ENCODE measurements at regions not wholly inside any gene's neighbourhood (a gene's known extent, or its start where the extent isn't known, plus 50 kb on each side); places are given as distances from the start of the nearest gene placed in this dataset.

- Histone ChIP-seq H3K27me3 (ENCODE audit: control insufficient read depth, insufficient read depth, low read length) (no peaks in the 10 kb centered on the region), H3K36me3 (ENCODE audit: control insufficient read depth, insufficient read depth, low read length) (no peaks in the 10 kb centered on the region), H3K4me1 (ENCODE audit: control insufficient read depth, insufficient read depth, low read length) (no peaks in the 10 kb centered on the region), H3K9ac (ENCODE audit: low read length) (no peak overlapping the region), H3K4me3 (ENCODE audit: low read depth, low read length) (no peak overlapping the region), H3K27ac (ENCODE audit: low read depth, low read length) (no peak overlapping the region), H3K9me3 (ENCODE audit: control insufficient read depth, insufficient read depth, low read depth, low read length) (no peaks in the 10 kb centered on the region)
These were observed 502.0 kb downstream of the QKI start for GRCh38 chr6:163916315-163917081.

DNA sequence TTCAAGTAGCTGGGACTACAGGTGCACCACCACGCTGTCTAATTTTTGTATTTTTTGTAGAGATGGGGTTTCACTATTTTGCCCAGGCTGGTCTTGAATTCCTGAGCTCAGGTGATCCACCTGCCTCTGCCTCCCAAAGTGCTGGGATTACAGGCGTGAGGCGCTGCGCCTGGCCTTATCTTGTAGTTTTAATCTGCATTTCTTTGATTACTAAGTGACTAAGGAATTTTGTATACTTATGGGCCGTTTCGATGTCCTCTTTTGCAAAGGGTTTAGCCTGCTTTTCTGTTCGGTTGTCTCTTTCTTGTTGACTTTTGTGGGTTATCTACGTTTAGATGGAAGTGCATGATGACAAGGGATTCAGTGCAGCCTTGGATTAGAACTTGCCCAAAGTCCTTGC lies 500.6 kb downstream of the QKI start:
- Histone ChIP-seq H3K36me3 (ENCODE audit: control insufficient read depth, insufficient read depth, low read length) (no peaks in the 10 kb centered on the region), H3K9ac (ENCODE audit: low read length) (no peak overlapping the region), H3K9me3 (ENCODE audit: control insufficient read depth, insufficient read depth, low read depth, low read length) (no peaks in the 10 kb centered on the region), H3K4me1 (ENCODE audit: control insufficient read depth, insufficient read depth, low read length) (no peaks in the 10 kb centered on the region), H3K27ac (ENCODE audit: low read depth, low read length) (no peak overlapping the region), H3K4me3 (ENCODE audit: low read depth, low read length) (no peak overlapping the region), H3K27me3 (ENCODE audit: control insufficient read depth, insufficient read depth, low read length) (no peaks in the 10 kb centered on the region)

DNA sequence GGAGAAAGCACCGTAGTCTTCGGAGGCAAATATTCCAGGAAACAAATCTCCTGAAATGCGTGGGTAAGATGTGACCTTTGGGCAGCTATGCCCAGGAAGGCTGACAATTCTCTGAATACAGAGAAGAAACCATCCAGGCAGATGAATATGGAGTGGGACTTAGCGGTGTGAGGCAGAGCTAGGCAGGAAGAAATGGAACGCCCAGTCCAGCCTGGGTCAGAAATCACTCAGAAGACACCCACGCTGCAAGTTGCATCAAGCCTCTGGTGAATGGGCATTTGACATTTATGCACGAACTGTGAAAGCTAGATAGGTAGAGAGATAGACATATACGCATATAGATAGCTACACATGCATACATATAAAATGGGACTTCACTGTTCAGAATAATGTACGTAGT lies 498.5 kb downstream of the QKI start:
- Histone ChIP-seq H3K27ac (ENCODE audit: low read depth, low read length) (no peak overlapping the region), H3K4me1 (ENCODE audit: control insufficient read depth, insufficient read depth, low read length) (no peaks in the 10 kb centered on the region), H3K36me3 (ENCODE audit: control insufficient read depth, insufficient read depth, low read length) (no peaks in the 10 kb centered on the region), H3K27me3 (ENCODE audit: control insufficient read depth, insufficient read depth, low read length) (no peaks in the 10 kb centered on the region), H3K9me3 (ENCODE audit: control insufficient read depth, insufficient read depth, low read depth, low read length) (no peaks in the 10 kb centered on the region), H3K4me3 (ENCODE audit: low read depth, low read length) (no peak overlapping the region), H3K9ac (ENCODE audit: low read length) (no peak overlapping the region)

DNA sequence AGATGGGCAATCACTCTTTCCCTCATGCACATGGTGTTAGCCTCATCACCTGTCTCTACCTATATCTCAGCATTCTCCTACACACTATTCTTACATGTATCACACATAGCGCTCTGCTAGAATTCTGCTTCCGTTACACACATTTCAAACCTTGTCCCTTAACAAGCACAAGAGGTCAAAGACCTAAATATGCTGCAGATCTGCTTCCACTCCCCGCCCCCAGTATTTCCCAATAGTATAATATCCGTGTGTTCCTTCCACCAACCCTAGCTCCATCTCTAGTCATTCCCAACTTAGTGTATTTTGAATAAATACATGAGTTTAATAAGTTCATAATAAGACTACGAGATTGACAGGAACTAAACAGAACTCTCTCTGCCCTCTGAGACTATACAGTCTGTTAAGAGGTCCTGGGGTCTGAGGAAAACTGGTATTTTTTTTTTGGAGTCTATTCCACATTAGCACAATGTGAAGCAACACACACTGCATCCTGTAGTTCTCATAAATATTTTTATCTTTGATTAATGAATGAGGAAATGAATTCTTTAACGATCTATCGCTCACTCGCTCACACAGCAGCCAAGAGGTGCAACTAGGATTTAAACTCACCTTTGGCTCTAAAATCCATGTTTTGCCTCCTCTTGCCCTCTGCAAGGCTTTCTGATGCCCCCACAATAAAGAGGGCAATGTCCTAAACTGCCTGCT lies 491.6 kb downstream of the QKI start:
- Histone ChIP-seq H3K9me3 (ENCODE audit: control insufficient read depth, insufficient read depth, low read depth, low read length) (no peaks in the 10 kb centered on the region), H3K36me3 (ENCODE audit: control insufficient read depth, insufficient read depth, low read length) (no peaks in the 10 kb centered on the region), H3K9ac (ENCODE audit: low read length) (no peak overlapping the region), H3K27me3 (ENCODE audit: control insufficient read depth, insufficient read depth, low read length) (no peaks in the 10 kb centered on the region), H3K4me3 (ENCODE audit: low read depth, low read length) (no peak overlapping the region), H3K4me1 (ENCODE audit: control insufficient read depth, insufficient read depth, low read length) (no peaks in the 10 kb centered on the region), H3K27ac (ENCODE audit: low read depth, low read length) (no peak overlapping the region)

DNA sequence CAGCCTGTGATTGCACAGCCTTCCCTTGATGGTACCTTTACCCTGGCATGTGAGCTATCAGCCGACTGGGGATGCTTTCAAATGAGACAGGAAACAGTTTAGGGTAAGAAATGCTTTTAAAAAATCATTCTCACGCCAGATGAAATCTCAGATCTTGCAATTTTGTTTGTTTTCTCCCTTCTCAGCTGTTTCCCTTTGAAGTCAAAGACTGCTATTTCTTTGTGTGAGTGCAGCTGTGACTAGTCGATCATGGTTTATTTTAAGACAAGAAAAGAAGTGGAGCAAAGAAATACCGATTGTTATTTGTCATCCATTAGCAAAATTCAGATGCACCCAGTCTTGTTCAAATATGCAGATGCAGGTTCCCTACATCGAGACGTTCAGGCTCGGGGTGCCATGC lies 489.7 kb downstream of the QKI start:
- no peak overlapping the region for H3K4me3 ChIP-seq (ENCODE audit: low read depth, low read length)
- H3K27me3 ChIP-seq (ENCODE audit: control insufficient read depth, insufficient read depth, low read length) = no peaks in the 10 kb centered on the region
- no peak overlapping the region for H3K27ac ChIP-seq (ENCODE audit: low read depth, low read length)
- H3K36me3 ChIP-seq (ENCODE audit: control insufficient read depth, insufficient read depth, low read length) = no peaks in the 10 kb centered on the region
- H3K9me3 ChIP-seq (ENCODE audit: control insufficient read depth, insufficient read depth, low read depth, low read length) = no peaks in the 10 kb centered on the region
- no peak overlapping the region for H3K9ac ChIP-seq (ENCODE audit: low read length)
- H3K4me1 ChIP-seq (ENCODE audit: control insufficient read depth, insufficient read depth, low read length) = peaks cover 4% of the 10 kb centered on the region; the same call in 1 of the 2 replicates

DNA sequence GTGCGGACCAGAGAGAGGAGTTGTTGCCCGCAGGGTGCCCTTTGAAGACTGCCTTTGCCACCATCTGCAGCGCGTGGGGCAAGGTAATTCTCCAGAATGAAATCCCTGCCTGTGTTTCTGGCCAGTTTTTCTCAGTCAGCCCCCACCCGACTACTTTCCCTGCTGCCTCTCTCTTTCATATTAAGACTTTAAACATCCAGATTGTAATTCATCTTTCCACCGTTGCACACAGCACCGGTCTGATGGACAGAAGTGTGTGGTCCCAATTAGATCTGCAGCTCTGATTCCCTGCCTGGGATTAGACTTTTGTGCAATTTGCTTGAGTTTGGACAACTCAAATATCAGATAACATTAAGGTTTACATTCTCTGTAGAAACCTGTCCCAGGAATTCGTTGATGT lies 489.0 kb downstream of the QKI start:
- Histone ChIP-seq H3K4me3 (ENCODE audit: low read depth, low read length) (no peak overlapping the region), H3K27ac (ENCODE audit: low read depth, low read length) (no peak overlapping the region), H3K27me3 (ENCODE audit: control insufficient read depth, insufficient read depth, low read length) (no peaks in the 10 kb centered on the region), H3K4me1 (ENCODE audit: control insufficient read depth, insufficient read depth, low read length) (peaks cover 4% of the 10 kb centered on the region; the same call in 1 of the 2 replicates), H3K9ac (ENCODE audit: low read length) (no peak overlapping the region), H3K36me3 (ENCODE audit: control insufficient read depth, insufficient read depth, low read length) (no peaks in the 10 kb centered on the region), H3K9me3 (ENCODE audit: control insufficient read depth, insufficient read depth, low read depth, low read length) (no peaks in the 10 kb centered on the region)

DNA sequence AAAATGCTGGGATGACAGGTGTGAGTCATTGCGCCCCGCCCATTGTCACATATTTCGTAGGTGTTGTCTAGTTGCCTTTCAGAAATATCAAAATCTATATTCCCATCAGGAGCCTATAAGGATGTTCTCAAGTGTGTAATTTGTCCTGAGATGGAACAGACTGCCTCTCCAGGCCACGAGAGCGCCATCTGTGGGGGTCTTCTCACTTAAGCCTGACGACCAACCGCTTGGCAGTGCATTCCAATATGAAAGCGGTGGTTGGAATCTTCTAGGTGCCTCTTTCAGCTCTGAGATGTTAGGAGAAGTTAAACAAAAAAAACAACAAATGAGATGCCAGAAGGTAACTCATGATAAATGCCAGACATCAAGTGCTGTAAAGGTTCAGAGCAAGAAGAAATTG lies 488.5 kb downstream of the QKI start:
- H3K4me3 ChIP-seq (ENCODE audit: low read depth, low read length) = no peak overlapping the region
- peaks cover 4% of the 10 kb centered on the region; the same call in 1 of the 2 replicates for H3K4me1 ChIP-seq (ENCODE audit: control insufficient read depth, insufficient read depth, low read length)
- H3K27me3 ChIP-seq (ENCODE audit: control insufficient read depth, insufficient read depth, low read length) = no peaks in the 10 kb centered on the region
- no peak overlapping the region for H3K9ac ChIP-seq (ENCODE audit: low read length)
- 0 out of 2 replicates have a peak, but pooled peaks cover under 1% of the 10 kb centered on the region for H3K9me3 ChIP-seq (ENCODE audit: control insufficient read depth, insufficient read depth, low read depth, low read length)
- H3K27ac ChIP-seq (ENCODE audit: low read depth, low read length) = no peak overlapping the region
- no peaks in the 10 kb centered on the region for H3K36me3 ChIP-seq (ENCODE audit: control insufficient read depth, insufficient read depth, low read length)

DNA sequence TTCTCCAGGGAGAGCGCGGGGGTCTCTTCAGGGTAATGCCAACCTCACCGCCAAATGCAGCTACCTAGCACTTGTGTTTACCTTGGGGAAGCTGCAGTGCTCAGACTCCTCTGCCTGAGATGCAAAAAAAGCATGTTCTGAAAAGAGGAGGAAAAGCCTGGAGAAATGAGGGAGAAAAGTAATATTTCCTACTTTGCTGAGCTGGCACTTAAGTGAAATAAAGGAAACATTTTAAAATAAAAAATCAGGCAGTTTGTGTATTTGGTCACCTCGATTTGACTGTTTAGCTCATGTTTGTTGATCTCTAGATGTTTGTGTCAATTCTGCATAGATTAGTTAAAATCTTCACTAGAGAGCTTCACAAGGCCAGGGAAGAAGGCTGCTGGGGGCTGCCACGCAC lies 487.2 kb downstream of the QKI start:
- Histone ChIP-seq H3K27ac (ENCODE audit: low read depth, low read length) (no peak overlapping the region), H3K4me3 (ENCODE audit: low read depth, low read length) (no peak overlapping the region), H3K9me3 (ENCODE audit: control insufficient read depth, insufficient read depth, low read depth, low read length) (peaks cover 4% of the 10 kb centered on the region; the same call in 1 of the 2 replicates), H3K9ac (ENCODE audit: low read length) (no peak overlapping the region), H3K4me1 (ENCODE audit: control insufficient read depth, insufficient read depth, low read length) (peaks cover 4% of the 10 kb centered on the region; the same call in 1 of the 2 replicates), H3K36me3 (ENCODE audit: control insufficient read depth, insufficient read depth, low read length) (no peaks in the 10 kb centered on the region), H3K27me3 (ENCODE audit: control insufficient read depth, insufficient read depth, low read length) (no peaks in the 10 kb centered on the region)

- no peak overlapping the region for H3K4me3 ChIP-seq (ENCODE audit: low read depth, low read length)
- no peaks in the 10 kb centered on the region for H3K27me3 ChIP-seq (ENCODE audit: control insufficient read depth, insufficient read depth, low read length)
- H3K4me1 ChIP-seq (ENCODE audit: control insufficient read depth, insufficient read depth, low read length) = peaks cover 4% of the 10 kb centered on the region; the same call in 1 of the 2 replicates
- peaks cover 4% of the 10 kb centered on the region; the same call in 1 of the 2 replicates for H3K9me3 ChIP-seq (ENCODE audit: control insufficient read depth, insufficient read depth, low read depth, low read length)
- no peak overlapping the region for H3K27ac ChIP-seq (ENCODE audit: low read depth, low read length)
- H3K36me3 ChIP-seq (ENCODE audit: control insufficient read depth, insufficient read depth, low read length) = no peaks in the 10 kb centered on the region
- no peak overlapping the region for H3K9ac ChIP-seq (ENCODE audit: low read length)
These were observed 486.1 kb downstream of the QKI start for GRCh38 chr6:163900570-163900969.

DNA sequence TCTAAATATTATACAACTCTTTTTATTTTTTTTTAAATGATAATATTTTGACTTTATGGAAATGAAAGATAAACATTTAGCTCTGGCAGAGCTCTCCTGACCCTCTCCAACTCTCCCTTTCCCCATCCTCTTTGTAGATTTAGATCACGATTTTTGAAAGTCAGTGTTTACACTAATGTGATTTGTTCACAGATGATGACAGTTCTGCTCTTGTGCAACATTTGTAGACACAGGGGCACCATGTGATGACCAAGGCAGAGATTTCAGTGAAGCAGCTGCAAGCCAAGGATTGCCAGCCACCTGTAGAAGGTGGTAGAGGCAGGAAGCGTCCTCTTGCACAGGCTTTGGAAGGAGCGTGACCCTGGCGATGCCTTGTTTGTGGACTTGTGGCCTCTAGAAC lies 483.2 kb downstream of the QKI start:
- Histone ChIP-seq H3K9ac (ENCODE audit: low read length) (no peak overlapping the region), H3K9me3 (ENCODE audit: control insufficient read depth, insufficient read depth, low read depth, low read length) (peaks cover 4% of the 10 kb centered on the region; the same call in 1 of the 2 replicates), H3K36me3 (ENCODE audit: control insufficient read depth, insufficient read depth, low read length) (no peaks in the 10 kb centered on the region), H3K4me1 (ENCODE audit: control insufficient read depth, insufficient read depth, low read length) (peaks cover 4% of the 10 kb centered on the region; the same call in 1 of the 2 replicates), H3K4me3 (ENCODE audit: low read depth, low read length) (no peak overlapping the region), H3K27me3 (ENCODE audit: control insufficient read depth, insufficient read depth, low read length) (no peaks in the 10 kb centered on the region), H3K27ac (ENCODE audit: low read depth, low read length) (no peak overlapping the region)

DNA sequence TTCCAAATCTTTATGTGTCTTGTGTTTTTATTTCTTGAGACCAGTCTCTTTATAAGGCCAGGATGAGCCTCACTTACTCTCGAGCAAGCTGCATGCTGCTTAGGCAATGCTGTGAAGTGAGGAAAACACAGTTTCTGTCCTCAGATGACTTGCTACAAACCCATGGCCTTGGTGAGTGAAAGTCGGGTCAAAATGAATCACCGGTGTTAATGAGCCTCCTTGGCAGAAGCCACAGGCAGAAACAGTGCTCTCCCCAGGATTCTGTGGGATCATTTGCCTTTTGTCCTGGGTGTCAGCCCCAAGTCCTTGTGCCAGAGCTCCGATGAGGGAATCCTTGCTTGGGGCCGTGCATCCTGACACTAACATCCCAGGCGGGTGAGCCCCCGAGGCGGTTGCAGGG lies 482.5 kb downstream of the QKI start:
- Histone ChIP-seq H3K9ac (ENCODE audit: low read length) (no peak overlapping the region), H3K9me3 (ENCODE audit: control insufficient read depth, insufficient read depth, low read depth, low read length) (peaks cover 4% of the 10 kb centered on the region; the same call in 1 of the 2 replicates), H3K36me3 (ENCODE audit: control insufficient read depth, insufficient read depth, low read length) (no peaks in the 10 kb centered on the region), H3K4me3 (ENCODE audit: low read depth, low read length) (no peak overlapping the region), H3K27ac (ENCODE audit: low read depth, low read length) (no peak overlapping the region), H3K4me1 (ENCODE audit: control insufficient read depth, insufficient read depth, low read length) (peaks cover 4% of the 10 kb centered on the region; the same call in 1 of the 2 replicates), H3K27me3 (ENCODE audit: control insufficient read depth, insufficient read depth, low read length) (no peaks in the 10 kb centered on the region)
